ENCODE measurements at regions not wholly inside any gene's neighbourhood (a gene's known extent, or its start where the extent isn't known, plus 50 kb on each side); places are given as distances from the start of the nearest gene placed in this dataset.

- Histone ChIP-seq H3F3A (ENCODE audit: low read depth) (no peaks in the 10 kb centered on the region), H3K27me3 (ENCODE audit: insufficient read depth, low read length, poor library complexity, severe bottlenecking) (no peaks in the 10 kb centered on the region), H3K9ac (ENCODE audit: low read depth, low read length, poor library complexity, severe bottlenecking) (no peak overlapping the region), H2AFZ (ENCODE audit: low read length) (no peak overlapping the region), H3K4me1 (ENCODE audit: insufficient read depth, low read length, poor library complexity, severe bottlenecking) (no peaks in the 10 kb centered on the region), H3K4me3 (ENCODE audit: low read length, poor library complexity, severe bottlenecking) (no peak overlapping the region), H3K79me2 (ENCODE audit: insufficient read depth, low read length) (no peaks in the 10 kb centered on the region), H3K9me2 (replicated peaks; ENCODE audit: low read depth, low read length) (no peaks in the 10 kb centered on the region), H3K4me2 (ENCODE audit: low read depth, low read length, poor library complexity, severe bottlenecking) (no peak overlapping the region), H3K9me3 (ENCODE audit: insufficient read depth, low read depth, low read length) (no peaks in the 10 kb centered on the region), H3K36me3 (ENCODE audit: insufficient read depth, low read length) (no peaks in the 10 kb centered on the region), H4K20me1 (ENCODE audit: insufficient read depth, low read length, poor library complexity, severe bottlenecking) (no peaks in the 10 kb centered on the region)
- TF ChIP-seq CTCF (conservative IDR thresholded peaks at IDR 0.05; ENCODE audit: low read length) (no peak), EZH2phosphoT487 (IDR thresholded peaks at IDR 0.05; ENCODE audit: borderline replicate concordance) (no peak)
These were observed 71.3 kb downstream of the OTOR start for GRCh38 chr20:16819483-16819882.

- H3K27me3 ChIP-seq (ENCODE audit: insufficient read depth, low read length, poor library complexity, severe bottlenecking), result no peaks in the 10 kb centered on the region
- no peaks in the 10 kb centered on the region for H3K4me1 ChIP-seq (ENCODE audit: insufficient read depth, low read length, poor library complexity, severe bottlenecking)
- no peaks in the 10 kb centered on the region for H3K36me3 ChIP-seq (ENCODE audit: insufficient read depth, low read length)
- H3K79me2 ChIP-seq (ENCODE audit: insufficient read depth, low read length), result no peaks in the 10 kb centered on the region
- no peaks in the 10 kb centered on the region for H4K20me1 ChIP-seq (ENCODE audit: insufficient read depth, low read length, poor library complexity, severe bottlenecking)
- no peak overlapping the region for H3K9ac ChIP-seq (ENCODE audit: low read depth, low read length, poor library complexity, severe bottlenecking)
- no peak overlapping the region for H3K4me2 ChIP-seq (ENCODE audit: low read depth, low read length, poor library complexity, severe bottlenecking)
- H3K4me3 ChIP-seq (ENCODE audit: low read length, poor library complexity, severe bottlenecking), result no peak overlapping the region
- no peaks in the 10 kb centered on the region for H3F3A ChIP-seq (ENCODE audit: low read depth)
- no peak for TF ChIP-seq EZH2phosphoT487 (IDR thresholded peaks at IDR 0.05; ENCODE audit: borderline replicate concordance)
- peak; percentile 91 for TF ChIP-seq CTCF (conservative IDR thresholded peaks at IDR 0.05; ENCODE audit: low read length)
- no peaks in the 10 kb centered on the region for H3K9me2 ChIP-seq (replicated peaks; ENCODE audit: low read depth, low read length)
- H2AFZ ChIP-seq (ENCODE audit: low read length), result peak overlapping the region; percentile 29; the same call in 1 of the 2 replicates
- no peaks in the 10 kb centered on the region for H3K9me3 ChIP-seq (ENCODE audit: insufficient read depth, low read depth, low read length)
These were observed 73.3 kb downstream of the OTOR start for GRCh38 chr20:16821211-16822089.

DNA sequence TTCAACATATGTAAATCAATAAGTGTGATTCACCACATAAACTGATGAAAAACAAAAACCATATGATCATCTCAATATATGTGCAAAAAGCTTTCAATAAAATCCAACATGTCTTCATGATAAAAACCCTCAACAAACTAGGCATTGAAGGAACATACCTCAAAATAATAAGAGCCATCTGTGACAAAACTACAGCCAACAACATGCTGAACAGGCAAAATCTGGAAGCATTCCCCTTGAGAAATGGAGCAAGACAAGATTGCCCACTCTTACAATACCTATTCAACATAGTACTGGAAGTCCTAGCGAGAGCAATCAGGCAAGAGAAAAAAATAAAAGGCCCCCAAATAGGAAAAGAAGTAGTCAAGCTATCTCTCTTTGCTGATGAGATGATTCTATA, 76.5 kb downstream of the OTOR start:
- Histone ChIP-seq H3K4me3 (ENCODE audit: low read length, poor library complexity, severe bottlenecking) (no peak overlapping the region), H3K9me2 (replicated peaks; ENCODE audit: low read depth, low read length) (no peaks in the 10 kb centered on the region), H4K20me1 (ENCODE audit: insufficient read depth, low read length, poor library complexity, severe bottlenecking) (no peaks in the 10 kb centered on the region), H3K4me1 (ENCODE audit: insufficient read depth, low read length, poor library complexity, severe bottlenecking) (no peaks in the 10 kb centered on the region), H3K4me2 (ENCODE audit: low read depth, low read length, poor library complexity, severe bottlenecking) (no peak overlapping the region), H3K27me3 (ENCODE audit: insufficient read depth, low read length, poor library complexity, severe bottlenecking) (no peaks in the 10 kb centered on the region), H3K79me2 (ENCODE audit: insufficient read depth, low read length) (no peaks in the 10 kb centered on the region), H3F3A (ENCODE audit: low read depth) (no peaks in the 10 kb centered on the region), H2AFZ (ENCODE audit: low read length) (no peak overlapping the region), H3K9me3 (ENCODE audit: insufficient read depth, low read depth, low read length) (no peaks in the 10 kb centered on the region), H3K9ac (ENCODE audit: low read depth, low read length, poor library complexity, severe bottlenecking) (no peak overlapping the region), H3K36me3 (ENCODE audit: insufficient read depth, low read length) (no peaks in the 10 kb centered on the region)
- TF ChIP-seq EZH2phosphoT487 (IDR thresholded peaks at IDR 0.05; ENCODE audit: borderline replicate concordance) (no peak), CTCF (conservative IDR thresholded peaks at IDR 0.05; ENCODE audit: low read length) (no peak)
